ENCODE measurements at regions not wholly inside any gene's neighbourhood (a gene's known extent, or its start where the extent isn't known, plus 50 kb on each side); places are given as distances from the start of the nearest gene placed in this dataset.
"Not testable (repeated sequence)": the region's sequence is repeated elsewhere in the genome, so short reads cannot be mapped to it uniquely, and the experiment has no call there.

GRCh38 chr2:4765787-4766530 lies 926.2 kb upstream of the SOX11 start:
- DNase-seq: no peak

- DNase-seq: no peak
These were observed 916.5 kb upstream of the SOX11 start for GRCh38 chr2:4775668-4776067.

GRCh38 chr2:4780679-4781078 lies 911.5 kb upstream of the SOX11 start:
- no peak for DNase-seq

DNA sequence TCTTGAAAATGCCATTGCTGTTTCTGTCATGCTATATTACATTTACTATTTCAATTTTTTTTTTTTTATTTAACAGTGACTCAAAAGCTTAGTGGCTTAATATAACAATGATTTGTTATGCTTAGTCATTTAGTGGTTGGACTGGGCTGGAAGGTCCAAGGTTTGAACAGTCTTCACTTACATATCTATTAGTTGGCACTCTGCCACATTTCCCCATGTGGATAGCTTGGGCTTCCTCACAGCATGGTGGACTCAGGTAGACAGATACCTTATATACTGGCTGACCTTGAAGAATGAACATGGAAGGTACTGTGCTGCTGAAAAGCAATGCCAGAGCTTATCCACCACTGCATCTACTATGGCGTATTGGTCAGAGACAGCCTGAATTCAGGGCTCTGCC lies 909.5 kb upstream of the SOX11 start:
- DNase-seq: no peak

DNA sequence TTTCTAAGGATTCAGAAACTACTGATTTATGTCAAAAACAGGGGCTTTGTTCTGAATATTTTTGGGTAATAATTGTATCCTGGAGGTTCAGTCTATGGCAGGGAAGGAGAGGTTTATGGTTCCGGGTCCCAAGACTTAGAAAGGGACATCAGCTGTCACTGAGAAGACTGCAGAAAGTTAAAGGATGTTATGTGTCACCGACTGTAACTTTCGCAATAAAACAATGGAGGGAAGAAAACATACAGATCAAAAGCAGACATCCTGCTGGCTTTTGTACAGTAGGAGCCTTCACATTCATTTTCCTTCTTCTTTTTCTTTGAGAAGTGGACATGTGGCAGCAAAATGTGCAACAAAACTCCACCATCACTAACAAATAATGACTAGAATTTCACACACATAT lies 900.7 kb upstream of the SOX11 start:
- no peak for DNase-seq

GRCh38 chr2:4792126-4792525 lies 900.1 kb upstream of the SOX11 start:
- no peak for DNase-seq

DNA sequence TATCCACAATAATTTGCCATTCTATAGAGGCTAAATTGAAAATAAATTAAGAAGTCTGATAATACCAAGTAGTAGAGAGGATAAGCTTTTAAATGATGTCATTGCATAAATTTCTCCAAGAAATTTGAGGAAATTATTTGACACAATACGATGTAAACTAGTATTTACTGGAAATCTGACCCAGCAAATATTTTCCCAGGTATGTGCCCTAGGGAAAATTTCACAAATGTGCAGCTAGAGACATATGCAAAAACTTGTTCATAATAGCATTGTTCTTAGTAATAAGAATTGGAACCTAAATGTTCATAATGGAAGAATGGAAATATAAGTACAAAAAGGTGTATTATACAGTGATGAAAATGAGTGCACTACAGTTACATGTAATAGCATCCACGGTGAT lies 888.8 kb upstream of the SOX11 start:
- no peak for DNase-seq

- not testable (repeated sequence) for DNase-seq
These were observed 878.0 kb upstream of the SOX11 start for GRCh38 chr2:4814137-4814536.

- no peak for DNase-seq
These were observed 864.3 kb upstream of the SOX11 start for GRCh38 chr2:4827836-4828235.

DNA sequence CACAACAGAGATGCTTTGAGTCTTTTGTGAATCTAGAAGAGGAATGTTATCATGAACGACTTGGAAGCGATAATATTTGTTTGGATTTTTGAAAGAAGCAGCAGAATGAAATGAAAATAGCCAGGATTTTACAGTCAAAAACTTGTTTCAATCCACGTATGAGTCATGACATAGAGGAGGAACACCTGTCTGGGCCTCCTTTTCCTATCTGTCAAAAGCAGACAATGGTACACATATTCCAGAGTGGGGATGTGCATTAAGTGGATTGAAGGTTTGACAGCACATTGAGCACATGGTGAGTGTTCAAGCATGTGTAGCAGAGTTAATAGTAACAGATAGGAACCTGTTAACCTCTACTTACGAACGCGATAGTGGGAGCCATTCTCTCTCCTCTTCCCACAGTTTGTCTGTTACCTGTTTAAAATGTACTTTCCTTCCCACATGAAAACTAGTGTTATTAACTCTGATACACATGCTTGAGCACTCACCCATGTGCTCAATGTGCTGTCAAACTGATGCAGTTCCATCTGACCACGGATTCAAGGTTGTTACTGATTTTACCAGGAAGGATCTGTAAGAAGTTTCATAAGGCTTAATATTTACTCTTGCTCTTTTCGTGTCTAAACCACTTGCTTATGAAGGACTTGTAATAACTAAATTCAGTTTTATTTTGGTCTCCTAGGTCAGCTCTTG lies 863.4 kb upstream of the SOX11 start:
- DNase-seq: no peak

GRCh38 chr2:4831751-4832150 lies 860.4 kb upstream of the SOX11 start:
- no peak for DNase-seq

GRCh38 chr2:4832642-4833041 lies 859.5 kb upstream of the SOX11 start:
- DNase-seq: no peak

- DNase-seq: no peak
These were observed 853.6 kb upstream of the SOX11 start for GRCh38 chr2:4838626-4839025.

DNA sequence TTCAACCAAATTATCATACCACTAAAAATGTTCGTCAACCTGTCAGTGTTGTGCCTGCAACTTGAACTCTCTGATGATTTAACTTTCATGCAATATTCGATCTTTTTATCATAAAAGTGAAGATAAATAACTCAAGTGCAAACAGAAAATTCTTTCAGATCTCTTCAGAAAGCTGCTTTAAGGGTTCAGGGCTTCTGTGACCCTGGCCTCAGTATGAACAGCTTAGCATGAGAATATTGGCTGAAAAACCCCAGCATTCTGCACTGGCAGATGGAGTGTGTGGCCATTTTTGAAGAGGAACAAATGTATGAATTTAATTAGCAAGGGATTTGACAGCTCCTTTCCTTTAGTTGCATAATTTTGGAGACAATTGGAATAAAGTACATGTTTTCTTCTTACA lies 851.4 kb upstream of the SOX11 start:
- no peak for DNase-seq

- no peak for DNase-seq
These were observed 847.3 kb upstream of the SOX11 start for GRCh38 chr2:4844881-4845280.

DNA sequence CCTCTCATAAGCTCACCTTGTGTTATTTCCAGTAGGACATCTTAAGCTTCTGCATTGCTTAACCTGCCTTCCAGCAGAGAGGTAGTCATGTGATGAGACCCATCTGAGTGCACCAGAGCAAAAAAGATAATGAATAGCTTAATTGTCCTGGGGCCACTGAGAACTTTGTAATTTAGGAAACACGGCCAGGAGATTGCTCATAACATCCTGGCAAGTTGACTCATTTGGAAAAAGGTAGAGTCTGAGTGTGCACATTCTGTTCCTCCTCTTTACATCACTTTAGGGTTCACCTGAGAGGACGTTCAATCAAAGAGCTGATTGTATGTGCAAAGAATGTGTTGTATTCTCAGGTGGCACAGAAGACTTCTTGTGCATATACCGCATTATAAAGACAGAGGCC lies 830.2 kb upstream of the SOX11 start:
- no peak for DNase-seq

DNA sequence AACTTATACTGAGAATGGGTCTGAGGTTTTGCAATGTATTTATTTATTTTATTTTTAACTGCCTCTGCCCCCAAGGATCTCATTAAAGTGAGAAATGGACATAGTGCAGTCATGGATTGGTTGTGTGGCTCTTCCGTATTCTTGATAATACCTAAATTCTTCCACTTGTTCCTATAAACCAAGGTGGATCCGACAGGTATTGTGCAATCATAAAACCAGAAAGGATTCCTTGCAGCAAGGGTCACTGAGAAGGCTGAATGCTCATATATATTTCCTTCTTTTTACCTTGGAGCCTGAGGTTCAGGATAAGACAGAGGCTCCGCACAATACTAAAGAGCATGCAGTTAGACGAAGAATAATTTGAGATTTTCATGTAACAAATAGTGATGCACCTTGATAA lies 826.0 kb upstream of the SOX11 start:
- no peak for DNase-seq

GRCh38 chr2:4868466-4868865 lies 823.7 kb upstream of the SOX11 start:
- DNase-seq: no peak

GRCh38 chr2:4869154-4869553 lies 823.0 kb upstream of the SOX11 start:
- DNase-seq: no peak

GRCh38 chr2:4873364-4873763 lies 818.8 kb upstream of the SOX11 start:
- DNase-seq: no peak

GRCh38 chr2:4873876-4874593 lies 818.1 kb upstream of the SOX11 start:
- DNase-seq: no peak

DNA sequence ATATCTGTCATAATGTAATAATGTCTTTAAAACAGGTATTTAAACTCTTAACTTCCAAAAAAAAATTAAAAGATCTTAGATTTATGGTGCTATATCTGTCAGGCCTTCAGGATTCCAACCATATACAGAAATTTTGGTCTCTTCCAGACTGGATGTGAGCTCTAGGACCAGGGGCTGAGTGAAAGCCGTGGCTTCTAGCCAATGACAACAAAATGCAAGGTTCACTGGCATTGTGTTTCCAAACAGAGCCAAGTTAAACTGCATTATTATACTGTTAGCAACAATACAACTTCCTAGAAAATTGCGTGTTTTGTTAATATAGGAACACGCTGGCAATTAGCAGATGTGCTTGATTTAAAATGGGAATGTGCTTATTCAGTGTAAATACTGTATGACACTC lies 809.8 kb upstream of the SOX11 start:
- DNase-seq: no peak

DNA sequence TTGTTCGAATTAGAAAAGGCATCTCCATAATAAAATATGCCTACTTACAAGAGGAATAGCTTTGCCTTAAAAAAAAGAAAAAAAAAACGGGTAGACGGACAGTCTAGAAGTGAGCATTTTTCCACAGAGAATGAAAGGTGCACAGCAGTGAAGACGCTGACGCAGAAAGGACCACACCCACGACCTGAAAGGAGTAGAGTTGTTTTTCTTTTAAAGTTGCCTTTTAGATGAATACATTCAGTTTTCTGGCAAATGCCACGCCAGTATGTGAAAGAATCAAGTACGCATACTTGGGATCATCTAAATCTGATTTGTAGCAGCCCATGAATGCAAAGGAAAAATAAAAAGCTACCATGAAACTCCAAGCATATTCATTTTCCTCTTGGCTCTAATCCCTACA lies 809.2 kb upstream of the SOX11 start:
- DNase-seq: no peak

GRCh38 chr2:4883375-4883774 lies 808.8 kb upstream of the SOX11 start:
- DNase-seq: no peak
